HL-60 (cell line): ENCODE measurements at regions not wholly inside any gene's neighbourhood (a gene's known extent, or its start where the extent isn't known, plus 50 kb on each side); places are given as distances from the start of the nearest gene placed in this dataset.

Experiments used
- DNase-seq, 2 experiments: peaks; one replicate each; pipeline ENCODE4 v3.0.0-alpha.2; 2010 to 2020; ENCODE audit warnings: low read depth in 1 of 2, low spot score in 1 of 2
- H3K27ac ChIP-seq: fragments of 250-450 bp; sonication (Bioruptor Pico); replicated peaks from 2 replicates; pipeline ENCODE4 v1.5.1; 2020; ENCODE audit warnings: mild to moderate bottlenecking, moderate library complexity
- H3K27me3 ChIP-seq: fragments of 250-450 bp; sonication (Bioruptor Pico); 2 replicates; pipeline ENCODE4 v1.5.1; 2021; ENCODE audit warnings: mild to moderate bottlenecking, moderate library complexity; ENCODE audit not compliant: insufficient read depth, poor library complexity, severe bottlenecking
- H3K4me3 ChIP-seq: replicated peaks from 2 replicates; pipeline ENCODE4 v1.5.1; 2011; ENCODE audit warnings: mild to moderate bottlenecking, control low read depth, low read length; ENCODE audit not compliant: insufficient read depth
- CTCF ChIP-seq: IDR thresholded peaks from one replicate; pipeline ENCODE4 v1.5.1; 2011; ENCODE audit warnings: low read length, control low read depth, inconsistent platforms; ENCODE audit not compliant: insufficient read depth
- GABPA ChIP-seq: IDR thresholded peaks from 2 replicates; pipeline ENCODE4 v1.6.1; 2012; ENCODE audit warnings: low read depth
- POLR2AphosphoS5 ChIP-seq: IDR thresholded peaks from 2 replicates; pipeline ENCODE4 v1.6.1; 2012; ENCODE audit warnings: low read depth
- REST ChIP-seq: IDR thresholded peaks from 2 replicates; pipeline ENCODE4 v1.6.1; 2012; ENCODE audit warnings: low read depth; ENCODE audit not compliant: insufficient replicate concordance
- SPI1 ChIP-seq: IDR thresholded peaks from 2 replicates; pipeline ENCODE4 v1.6.1; 2012; ENCODE audit warnings: low read depth, mild to moderate bottlenecking, borderline replicate concordance

GRCh38 chr10:90352288-90352687 lies 505.6 kb downstream of the HTR7 start:
- TF ChIP-seq GABPA (no peak), SPI1 (no peak), CTCF (no peak), POLR2AphosphoS5 (no peak), REST (peak; percentile 86)
- H3K27ac ChIP-seq, result no peak overlapping the region
- no peak for DNase-seq
- no peak overlapping the region for H3K4me3 ChIP-seq
- H3K27me3 ChIP-seq, result no peaks in the 10 kb centered on the region

- Histone ChIP-seq H3K27ac (no peak overlapping the region), H3K27me3 (no peaks in the 10 kb centered on the region), H3K4me3 (no peak overlapping the region)
- TF ChIP-seq SPI1, result no peak
- TF ChIP-seq CTCF, result no peak
- no peak for TF ChIP-seq POLR2AphosphoS5
- no peak for TF ChIP-seq GABPA
- no peak for TF ChIP-seq REST
- no peak for DNase-seq
Observed at GRCh38 chr10:90354914-90355313, 502.9 kb downstream of the HTR7 start.

GRCh38 chr10:90363799-90364483 lies 493.9 kb downstream of the HTR7 start:
- H3K27ac ChIP-seq, result no peak overlapping the region
- H3K27me3 ChIP-seq, result no peaks in the 10 kb centered on the region
- no peak for DNase-seq
- H3K4me3 ChIP-seq, result no peak overlapping the region
- TF ChIP-seq GABPA, result no peak
- TF ChIP-seq SPI1, result no peak
- TF ChIP-seq CTCF, result no peak
- TF ChIP-seq POLR2AphosphoS5, result no peak
- TF ChIP-seq REST, result no peak
